SU-DHL-6 (cell line): ENCODE measurements at regions not wholly inside any gene's neighbourhood (a gene's known extent, or its start where the extent isn't known, plus 50 kb on each side); places are given as distances from the start of the nearest gene placed in this dataset.
"Not testable (repeated sequence)": the region's sequence is repeated elsewhere in the genome, so short reads cannot be mapped to it uniquely, and the experiment has no call there.

Experiments used
- H2AFZ ChIP-seq: fragments of 200-600 bp; sonication (generic); 2 replicates; pipeline ENCODE4 v1.6.1; 2014; ENCODE audit warnings: low read depth, mild to moderate bottlenecking, moderate library complexity, mixed read lengths, antibody characterized with exemption, low read length; ENCODE audit not compliant: severe bottlenecking
- H3F3A ChIP-seq: fragments of 200-600 bp; shearing (Covaris generic); 2 replicates; pipeline ENCODE4 v1.6.0; 2016; ENCODE audit warnings: antibody characterized with exemption, mild to moderate bottlenecking; ENCODE audit not compliant: insufficient read depth
- H3K27ac ChIP-seq: fragments of 200-600 bp; sonication (generic); 2 replicates; pipeline ENCODE4 v1.5.1; 2016; ENCODE audit warnings: low read depth, mild to moderate bottlenecking, low read length, moderate library complexity, mixed read lengths
- H3K27me3 ChIP-seq: fragments of 200-600 bp; sonication (generic), shearing (Covaris generic); 2 replicates; pipeline ENCODE4 v1.6.0; 2014; ENCODE audit warnings: mild to moderate bottlenecking, low read length
- H3K36me3 ChIP-seq: fragments of 200-600 bp; sonication (generic); 2 replicates; pipeline ENCODE4 v1.6.1; 2014; ENCODE audit warnings: mild to moderate bottlenecking, low read length, mixed read lengths
- H3K4me2 ChIP-seq: fragments of 300-600, 200-600 bp; shearing (Covaris generic), sonication (generic); 2 replicates; pipeline ENCODE4 v1.6.0; 2014; ENCODE audit warnings: low read length, low read depth, mild to moderate bottlenecking; ENCODE audit not compliant: poor library complexity, severe bottlenecking
- H3K4me3 ChIP-seq: fragments of 200-600 bp; sonication (generic); 2 replicates; pipeline ENCODE4 v1.5.1; 2014; ENCODE audit warnings: antibody characterized with exemption, low read length, mild to moderate bottlenecking, mixed read lengths; ENCODE audit not compliant: insufficient read depth, poor library complexity, severe bottlenecking
- H3K79me2 ChIP-seq: fragments of 200-600 bp; sonication (generic); 2 replicates; pipeline ENCODE4 v1.6.1; 2014; ENCODE audit warnings: mild to moderate bottlenecking, low read length, moderate library complexity; ENCODE audit not compliant: insufficient read depth
- H3K9ac ChIP-seq: fragments of 200-600 bp; sonication (generic); 2 replicates; pipeline ENCODE4 v1.7.0; 2014; ENCODE audit warnings: mild to moderate bottlenecking, low read length
- H3K9me2 ChIP-seq: fragments of 200-600 bp; sonication (generic); replicated peaks from 2 replicates; pipeline ENCODE4 v1.6.1; 2014; ENCODE audit warnings: low read length; ENCODE audit not compliant: insufficient read depth
- H3K9me3 ChIP-seq: fragments of 200-600 bp; sonication (generic); 2 replicates; pipeline ENCODE4 v1.6.1; 2014; ENCODE audit warnings: low read length, mixed read lengths; ENCODE audit not compliant: insufficient read depth
- H4K20me1 ChIP-seq: fragments of 200-600 bp; sonication (generic); 2 replicates; pipeline ENCODE4 v1.6.1; 2014; ENCODE audit warnings: low read depth, mild to moderate bottlenecking, antibody characterized with exemption, low read length, moderate library complexity, mixed read lengths
- CTCF ChIP-seq: fragments of 200-600 bp; sonication (generic); IDR thresholded peaks from one replicate; pipeline ENCODE4 v1.5.1; 2017; ENCODE audit warnings: antibody characterized with exemption, mild to moderate bottlenecking, low read length, moderate library complexity; ENCODE audit not compliant: insufficient read depth, poor library complexity, severe bottlenecking
- EZH2phosphoT487 ChIP-seq: fragments of 200-600 bp; sonication (generic), shearing (Covaris generic); conservative IDR thresholded peaks from 2 replicates; pipeline ENCODE4 v1.6.1; 2018; ENCODE audit warnings: mild to moderate bottlenecking, antibody characterized with exemption, low read length, moderate library complexity, mixed read lengths

DNA sequence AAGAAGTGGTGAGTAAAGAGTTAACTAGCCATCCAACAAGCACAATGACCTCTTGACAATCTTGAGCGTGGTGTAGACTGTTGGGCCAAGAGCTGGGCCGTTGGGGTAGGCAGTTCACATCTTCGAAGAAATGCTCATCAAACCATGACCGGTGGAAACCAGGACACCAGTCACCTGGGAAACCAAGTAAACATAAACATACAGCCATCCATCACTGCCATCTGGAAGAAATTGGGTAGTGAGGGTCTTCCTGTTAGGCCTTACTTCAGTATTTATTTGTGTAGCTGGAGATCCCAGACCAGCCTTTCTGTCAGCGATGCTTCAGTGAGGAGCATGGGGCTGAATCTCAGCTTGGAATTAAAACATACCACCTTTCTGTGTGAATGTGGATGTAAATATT, 108.1 kb upstream of the HAO2 start:
- no peaks in the 10 kb centered on the region for H3K36me3 ChIP-seq
- no peaks in the 10 kb centered on the region for H4K20me1 ChIP-seq
- no peak overlapping the region for H3K27ac ChIP-seq
- H3K4me2 ChIP-seq: no peak overlapping the region
- no peak overlapping the region for H3K4me3 ChIP-seq
- no peaks in the 10 kb centered on the region for H3K27me3 ChIP-seq
- H3K9me3 ChIP-seq: no peaks in the 10 kb centered on the region
- H3K9me2 ChIP-seq: no peaks in the 10 kb centered on the region
- no peaks in the 10 kb centered on the region for H3F3A ChIP-seq
- TF ChIP-seq CTCF (no peak), EZH2phosphoT487 (no peak)
- H2AFZ ChIP-seq: no peak overlapping the region
- H3K79me2 ChIP-seq: no peaks in the 10 kb centered on the region
- no peak overlapping the region for H3K9ac ChIP-seq

DNA sequence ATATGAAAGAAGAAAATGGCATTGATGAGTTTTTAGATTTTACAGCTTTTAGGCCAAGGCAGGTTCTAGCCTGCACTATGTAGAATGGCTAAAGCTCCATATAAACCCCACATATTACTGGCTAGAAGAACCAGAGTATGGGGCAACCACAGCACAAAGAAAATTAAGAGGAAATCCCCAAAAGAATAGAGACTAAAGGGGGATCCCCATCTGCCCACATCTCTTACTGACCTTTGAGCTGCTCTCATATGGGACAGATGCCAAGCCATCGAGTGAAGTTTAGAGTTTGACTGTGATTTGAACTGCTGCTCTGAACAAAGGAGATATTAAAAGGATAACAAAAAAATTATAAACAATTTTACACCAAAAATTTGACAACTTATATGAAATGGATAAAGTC, 102.2 kb upstream of the HAO2 start:
- no peaks in the 10 kb centered on the region for H3F3A ChIP-seq
- no peaks in the 10 kb centered on the region for H3K9me3 ChIP-seq
- H3K27me3 ChIP-seq: no peaks in the 10 kb centered on the region
- H3K27ac ChIP-seq: no peak overlapping the region
- H4K20me1 ChIP-seq: no peaks in the 10 kb centered on the region
- no peak overlapping the region for H2AFZ ChIP-seq
- no peak overlapping the region for H3K4me2 ChIP-seq
- H3K9me2 ChIP-seq: no peaks in the 10 kb centered on the region
- no peaks in the 10 kb centered on the region for H3K79me2 ChIP-seq
- no peak overlapping the region for H3K9ac ChIP-seq
- H3K4me3 ChIP-seq: no peak overlapping the region
- TF ChIP-seq CTCF (no peak), EZH2phosphoT487 (no peak)
- H3K36me3 ChIP-seq: no peaks in the 10 kb centered on the region

- Histone ChIP-seq H3K4me2 (no peak overlapping the region), H3K4me3 (no peak overlapping the region), H3F3A (no peaks in the 10 kb centered on the region), H3K79me2 (no peaks in the 10 kb centered on the region), H3K9me2 (no peaks in the 10 kb centered on the region), H2AFZ (no peak overlapping the region), H3K27me3 (no peaks in the 10 kb centered on the region), H3K9me3 (no peaks in the 10 kb centered on the region), H3K27ac (no peak overlapping the region), H3K9ac (no peak overlapping the region), H4K20me1 (no peaks in the 10 kb centered on the region), H3K36me3 (no peaks in the 10 kb centered on the region)
- TF ChIP-seq CTCF (no peak), EZH2phosphoT487 (no peak)
Measured at GRCh38 chr1:119266858-119267257, 101.7 kb upstream of the HAO2 start.

DNA sequence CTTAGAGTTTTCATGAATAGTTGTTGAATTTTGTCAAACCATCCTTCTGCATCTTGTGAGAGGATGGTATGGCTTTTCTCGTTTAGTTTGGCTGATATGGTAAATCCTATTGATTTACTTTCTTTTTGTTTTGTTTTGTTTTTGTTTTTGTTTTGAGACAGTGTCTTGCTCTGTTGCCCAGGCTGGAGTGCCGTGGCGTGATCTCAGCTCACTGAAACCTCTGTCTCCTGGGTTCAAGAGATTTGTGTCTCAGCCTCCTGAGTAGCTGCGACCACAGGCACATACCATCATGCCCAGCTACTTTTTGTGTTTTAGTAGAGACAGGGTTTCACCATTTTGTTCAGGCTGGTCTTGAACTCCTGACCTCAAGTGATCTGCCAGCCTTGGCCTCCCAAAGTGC, 101.3 kb upstream of the HAO2 start:
- not testable (repeated sequence) for H3K9ac ChIP-seq, H3K27ac ChIP-seq, H2AFZ ChIP-seq, H3K4me3 ChIP-seq, H3K9me2 ChIP-seq, H3K36me3 ChIP-seq, H4K20me1 ChIP-seq, H3K4me2 ChIP-seq, H3F3A ChIP-seq, H3K9me3 ChIP-seq, H3K27me3 ChIP-seq, H3K79me2 ChIP-seq
